Left ventricle myocardium inferior (tissue), 1 donor: ENCODE measurements at regions not wholly inside any gene's neighbourhood (a gene's known extent, or its start where the extent isn't known, plus 50 kb on each side); places are given as distances from the start of the nearest gene placed in this dataset.
"Not testable (repeated sequence)": the region's sequence is repeated elsewhere in the genome, so short reads cannot be mapped to it uniquely, and the experiment has no call there.

Experiments used
- DNase-seq: peaks from one replicate; pipeline ENCODE4 v3.0.0-alpha.2; 2020
- H3K27ac ChIP-seq: fragments of 200-600 bp; replicated peaks from 2 replicates; pipeline ENCODE4 v1.8.0; 2021
- H3K27me3 ChIP-seq: fragments of 200-600 bp; 2 replicates; pipeline ENCODE4 v1.8.0; 2021; ENCODE audit warnings: low read depth
- H3K36me3 ChIP-seq: fragments of 200-600 bp; 2 replicates; pipeline ENCODE4 v1.8.0; 2021
- H3K4me1 ChIP-seq: fragments of 200-600 bp; 2 replicates; pipeline ENCODE4 v1.8.0; 2021
- H3K4me3 ChIP-seq: fragments of 200-600 bp; 2 replicates; pipeline ENCODE4 v1.8.0; 2021; ENCODE audit warnings: mild to moderate bottlenecking, moderate library complexity
- H3K9me3 ChIP-seq: fragments of 200-600 bp; replicated peaks from 2 replicates; pipeline ENCODE4 v1.8.0; 2021
- CTCF ChIP-seq: fragments of 200-600 bp; IDR thresholded peaks from 2 replicates; pipeline ENCODE4 v1.8.0; 2021; ENCODE audit warnings: antibody characterized with exemption, mild to moderate bottlenecking, borderline replicate concordance
- intact Hi-C: fragments of 100-400 bp; cut with micrococcal nuclease; formaldehyde crosslinking; loops from one replicate; pipeline ENCODE4 v1.11.0; 2022
- donor health status: DM: no; HTN: yes; CAD: no; lungs with severe emphysema.

- Histone ChIP-seq H3K9me3 (peaks cover 5% of the 10 kb centered on the region), H3K27ac (no peak overlapping the region), H3K27me3 (no peaks in the 10 kb centered on the region), H3K4me3 (no peak overlapping the region), H3K4me1 (no peaks in the 10 kb centered on the region), H3K36me3 (no peaks in the 10 kb centered on the region)
- DNase-seq: no peak
- intact Hi-C loops: no loop called here
- TF ChIP-seq CTCF: no peak
Observed at GRCh38 chr14:43141636-43142191, 1365.4 kb downstream of the FSCB start.

GRCh38 chr14:43140453-43140852 lies 1366.6 kb downstream of the FSCB start:
- DNase-seq: no peak
- no peaks in the 10 kb centered on the region for H3K36me3 ChIP-seq
- intact Hi-C loops: no loop called here
- H3K4me3 ChIP-seq: no peak overlapping the region
- no peak overlapping the region for H3K27ac ChIP-seq
- no peak for TF ChIP-seq CTCF
- peaks cover 16% of the 10 kb centered on the region for H3K9me3 ChIP-seq
- no peaks in the 10 kb centered on the region for H3K4me1 ChIP-seq
- no peaks in the 10 kb centered on the region for H3K27me3 ChIP-seq

GRCh38 chr14:43135877-43136411 lies 1371.1 kb downstream of the FSCB start:
- Histone ChIP-seq H3K9me3 (peaks cover 22% of the 10 kb centered on the region), H3K36me3 (no peaks in the 10 kb centered on the region), H3K4me3 (no peak overlapping the region), H3K27ac (no peak overlapping the region), H3K4me1 (no peaks in the 10 kb centered on the region), H3K27me3 (no peaks in the 10 kb centered on the region)
- intact Hi-C loops: no loop called here
- DNase-seq: no peak
- TF ChIP-seq CTCF: no peak

- intact Hi-C loops: no loop called here
- no peaks in the 10 kb centered on the region for H3K27me3 ChIP-seq
- H3K9me3 ChIP-seq: peaks cover 40% of the 10 kb centered on the region
- TF ChIP-seq CTCF: no peak
- H3K36me3 ChIP-seq: no peaks in the 10 kb centered on the region
- H3K4me3 ChIP-seq: no peak overlapping the region
- no peak for DNase-seq
- no peaks in the 10 kb centered on the region for H3K4me1 ChIP-seq
- no peak overlapping the region for H3K27ac ChIP-seq
Observed at GRCh38 chr14:43132441-43132840, 1374.6 kb downstream of the FSCB start.

GRCh38 chr14:43128429-43128828 lies 1378.7 kb downstream of the FSCB start:
- peaks cover 20% of the 10 kb centered on the region for H3K9me3 ChIP-seq
- H3K36me3 ChIP-seq, H3K27me3 ChIP-seq, intact Hi-C loops, H3K27ac ChIP-seq, H3K4me3 ChIP-seq, DNase-seq, H3K4me1 ChIP-seq: not testable (repeated sequence)

- H3K4me3 ChIP-seq, H3K36me3 ChIP-seq, H3K27ac ChIP-seq, H3K27me3 ChIP-seq, H3K4me1 ChIP-seq, DNase-seq, intact Hi-C loops: not testable (repeated sequence)
- H3K9me3 ChIP-seq: peaks cover 20% of the 10 kb centered on the region
Observed at GRCh38 chr14:43127874-43128273, 1379.2 kb downstream of the FSCB start.
